SK-N-SH (cell line): ENCODE measurements at regions not wholly inside any gene's neighbourhood (a gene's known extent, or its start where the extent isn't known, plus 50 kb on each side); places are given as distances from the start of the nearest gene placed in this dataset.

ENCODE experiments used
- CTCF ChIP-seq: fragments of 200-600 bp; sonication (generic); IDR thresholded peaks from 2 replicates; pipeline ENCODE4 v1.6.1; 2017; ENCODE audit warnings: antibody characterized with exemption, mild to moderate bottlenecking, moderate library complexity
- EZH2phosphoT487 ChIP-seq: fragments of 200-600 bp; sonication (generic); IDR thresholded peaks from 2 replicates; pipeline ENCODE4 v1.6.1; 2017; ENCODE audit warnings: low read depth, mixed run types, mild to moderate bottlenecking, antibody characterized with exemption, moderate library complexity, borderline replicate concordance
- FOSL2 ChIP-seq: IDR thresholded peaks from 2 replicates; pipeline ENCODE4 v1.4.0; 2012; ENCODE audit warnings: low read depth, mild to moderate bottlenecking, moderate library complexity, borderline replicate concordance

GRCh38 chr4:8745826-8746225 is 125.8 kb downstream of the HMX1 start:
- TF ChIP-seq EZH2phosphoT487 = no peak
- no peak for TF ChIP-seq FOSL2
- TF ChIP-seq CTCF = no peak
